NCI-H774 (cell line): ENCODE measurements at regions not wholly inside any gene's neighbourhood (a gene's known extent, or its start where the extent isn't known, plus 50 kb on each side); places are given as distances from the start of the nearest gene placed in this dataset.

Experiments used
- DNase-seq: peaks from one replicate; lab custom pipeline; 2025; lab: John Stamatoyannopoulos, UW

- DNase-seq: no peak
These were observed 361.2 kb downstream of the BCOR start for GRCh38 chrX:39736216-39737211.

- DNase-seq: no peak
These were observed 358.2 kb downstream of the BCOR start for GRCh38 chrX:39739585-39739984.

GRCh38 chrX:39740078-39740477 is 357.7 kb downstream of the BCOR start:
- DNase-seq: no peak

- DNase-seq: no peak
These were observed 355.9 kb downstream of the BCOR start for GRCh38 chrX:39741904-39742303.

GRCh38 chrX:39745818-39746217 is 351.9 kb downstream of the BCOR start:
- DNase-seq: no peak

- no peak for DNase-seq
These were observed 348.6 kb downstream of the BCOR start for GRCh38 chrX:39749135-39749534.

- DNase-seq: no peak
These were observed 348.0 kb downstream of the BCOR start for GRCh38 chrX:39749728-39750127.

- DNase-seq: no peak
These were observed 347.4 kb downstream of the BCOR start for GRCh38 chrX:39750256-39750790.

GRCh38 chrX:39750848-39751247 is 346.9 kb downstream of the BCOR start:
- no peak for DNase-seq

GRCh38 chrX:39752815-39753214 is 344.9 kb downstream of the BCOR start:
- peak; percentile 12 for DNase-seq

- DNase-seq: no peak
These were observed 344.3 kb downstream of the BCOR start for GRCh38 chrX:39753293-39753996.

GRCh38 chrX:39755143-39756032 is 342.4 kb downstream of the BCOR start:
- no peak for DNase-seq

GRCh38 chrX:39756086-39756883 is 341.5 kb downstream of the BCOR start:
- no peak for DNase-seq

GRCh38 chrX:39757971-39758370 is 339.8 kb downstream of the BCOR start:
- DNase-seq: no peak

- DNase-seq: no peak
These were observed 338.8 kb downstream of the BCOR start for GRCh38 chrX:39758791-39759525.

- no peak for DNase-seq
These were observed 338.1 kb downstream of the BCOR start for GRCh38 chrX:39759526-39760224.

GRCh38 chrX:39760930-39761329 is 336.8 kb downstream of the BCOR start:
- DNase-seq: no peak

- DNase-seq: no peak
These were observed 335.4 kb downstream of the BCOR start for GRCh38 chrX:39762266-39762841.

- DNase-seq: peak; percentile 24
These were observed 333.3 kb downstream of the BCOR start for GRCh38 chrX:39764441-39764914.
